C4-2B (cell line): ENCODE measurements at regions not wholly inside any gene's neighbourhood (a gene's known extent, or its start where the extent isn't known, plus 50 kb on each side); places are given as distances from the start of the nearest gene placed in this dataset.

Source experiments
- CTCF ChIP-seq: fragments of 450-650 bp; conservative IDR thresholded peaks from 2 replicates; pipeline ENCODE4 v1.5.1; 2017; ENCODE audit warnings: mild to moderate bottlenecking
- ZFX ChIP-seq: fragments of 450-650 bp; IDR thresholded peaks from 2 replicates; pipeline ENCODE4 v1.6.1; 2017

DNA sequence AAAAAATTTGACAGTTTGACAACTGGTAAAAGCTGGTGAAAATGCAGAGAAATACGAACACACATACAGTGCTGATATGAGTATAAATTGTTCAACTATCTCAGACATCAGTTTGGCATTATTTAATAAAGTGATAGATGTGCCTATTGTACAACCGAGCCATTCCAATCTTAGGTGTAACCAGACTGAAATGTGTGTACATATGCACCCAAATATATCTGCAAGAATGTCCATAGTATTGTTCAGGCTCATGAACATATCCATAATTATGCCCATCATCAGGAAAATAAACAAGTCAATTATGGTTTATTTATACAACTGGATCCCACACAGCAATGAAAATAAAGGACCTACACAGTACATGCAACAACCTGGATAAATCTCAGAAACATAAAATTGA lies 188.9 kb upstream of the DDX53 start:
- TF ChIP-seq CTCF, result no peak
- TF ChIP-seq ZFX, result no peak
